GM18868 (cell line): ENCODE measurements at regions not wholly inside any gene's neighbourhood (a gene's known extent, or its start where the extent isn't known, plus 50 kb on each side); places are given as distances from the start of the nearest gene placed in this dataset.

Experiments used
- ATAC-seq: cut with Tn5 transposase; IDR thresholded peaks from one replicate; pipeline ENCODE4 v1.9.1; 2021; ENCODE audit warnings: mild to moderate bottlenecking, moderate library complexity; ENCODE audit not compliant: unreplicated experiment

DNA sequence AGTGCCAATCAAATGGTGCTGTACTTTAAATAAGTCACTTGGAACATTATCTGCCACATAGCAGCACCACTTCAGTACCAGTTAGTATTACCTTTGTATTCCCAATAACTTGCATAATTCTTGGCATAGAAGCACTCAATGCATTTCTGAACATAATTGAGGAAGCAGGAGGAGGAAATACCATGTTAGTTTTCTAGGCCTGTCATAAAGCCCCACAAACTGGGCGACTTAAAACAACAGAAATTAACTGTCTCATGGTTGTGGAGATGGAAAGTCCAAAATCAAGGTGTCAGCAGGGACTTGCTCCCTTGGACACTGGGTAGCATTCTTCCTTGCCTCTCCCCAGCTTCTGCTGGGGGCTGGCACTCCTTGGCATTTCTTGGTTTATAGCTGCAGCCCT is 296.2 kb downstream of the HS3ST1 start:
- no peak for ATAC-seq

DNA sequence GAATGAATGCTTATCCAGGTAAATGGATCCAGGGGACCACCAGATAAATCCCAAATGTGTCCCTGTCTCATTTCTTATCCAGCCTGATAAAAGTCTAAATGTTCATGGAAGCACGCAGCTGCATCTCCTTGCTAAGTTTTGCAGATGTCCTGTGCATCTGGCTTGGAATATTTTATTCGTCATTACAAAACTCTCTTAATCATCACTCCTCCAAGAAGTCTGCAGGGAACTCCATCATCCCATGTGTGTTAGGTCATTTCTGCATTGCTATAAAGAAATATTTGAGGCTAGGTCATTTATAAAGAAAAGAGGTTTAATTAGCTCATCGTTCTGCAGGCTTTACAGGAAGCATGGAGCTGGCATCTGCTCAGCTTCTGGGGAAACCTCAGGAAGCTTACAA is 297.2 kb downstream of the HS3ST1 start:
- no peak for ATAC-seq

DNA sequence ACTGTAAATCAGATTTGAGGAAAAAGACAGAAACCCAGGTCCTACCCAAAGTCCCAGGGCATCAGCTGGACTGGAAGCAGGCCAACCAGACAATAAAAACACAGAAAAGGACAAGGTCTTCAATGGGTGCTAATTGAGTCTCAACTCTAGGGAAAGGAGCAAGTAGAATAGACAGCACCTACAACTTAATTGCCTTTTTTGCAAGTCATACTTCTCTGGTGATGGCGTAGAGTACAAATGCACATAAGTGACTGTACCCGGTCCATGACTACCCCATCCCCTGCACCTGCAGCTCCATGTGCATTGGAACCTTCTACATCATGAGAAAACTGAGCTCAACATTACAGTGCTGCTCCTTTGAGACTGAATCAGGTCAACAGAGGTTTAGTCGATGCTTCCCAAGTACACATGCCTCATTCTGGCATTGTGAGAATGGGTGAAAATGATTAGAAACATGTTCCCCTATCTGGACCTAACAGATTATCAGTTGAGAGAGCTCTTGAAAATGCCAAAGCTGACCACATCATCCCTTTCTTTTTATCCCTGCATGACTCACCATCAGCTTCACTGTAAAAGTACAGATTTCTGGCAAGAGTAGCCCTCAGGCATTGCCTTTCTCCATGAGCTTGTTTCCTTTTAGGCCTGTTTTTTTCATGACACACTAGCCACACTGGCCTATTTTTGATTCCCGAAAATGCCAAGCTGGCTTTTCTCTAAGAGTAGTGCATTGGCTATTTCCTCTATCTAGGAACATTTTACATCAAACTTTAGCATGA is 298.3 kb downstream of the HS3ST1 start:
- no peak for ATAC-seq

DNA sequence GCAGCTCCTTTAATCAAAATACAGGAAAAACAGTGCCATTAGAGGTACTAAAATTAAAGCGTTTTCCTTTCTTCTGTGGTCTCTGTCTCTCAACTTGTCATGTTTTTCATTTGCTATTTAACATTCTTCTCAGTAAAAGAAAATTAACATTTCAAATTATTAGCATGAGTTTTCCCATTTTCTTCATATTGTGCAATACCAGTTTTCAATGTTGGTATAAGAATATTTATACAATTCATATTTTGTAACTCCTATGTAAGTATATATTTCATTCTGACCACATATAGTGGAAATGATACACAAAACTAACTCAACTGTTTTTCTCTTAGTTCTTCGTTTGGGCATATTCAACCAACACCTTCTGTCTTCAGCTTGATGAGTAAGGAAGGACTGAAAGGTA is 308.3 kb downstream of the HS3ST1 start:
- ATAC-seq, result no peak

DNA sequence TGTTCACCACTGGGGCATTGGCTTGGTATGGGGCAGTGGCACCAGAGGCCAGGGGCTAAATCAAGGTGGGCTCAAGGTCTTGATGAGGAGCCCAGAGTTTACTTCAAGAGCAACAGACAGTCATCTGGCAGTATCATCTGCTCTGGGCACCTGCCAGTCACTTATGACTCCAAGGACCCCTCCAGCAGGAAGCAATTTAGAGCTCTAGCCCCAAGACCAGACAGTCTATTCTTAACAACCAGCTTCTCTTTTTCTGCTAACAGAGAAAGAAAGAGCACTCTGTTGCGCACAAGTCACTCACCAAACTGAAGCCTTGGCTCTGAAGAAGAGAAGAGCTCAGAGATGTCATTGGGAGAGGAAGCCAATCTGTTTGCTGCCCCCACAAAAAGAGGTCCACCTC is 309.2 kb downstream of the HS3ST1 start:
- ATAC-seq, result no peak

DNA sequence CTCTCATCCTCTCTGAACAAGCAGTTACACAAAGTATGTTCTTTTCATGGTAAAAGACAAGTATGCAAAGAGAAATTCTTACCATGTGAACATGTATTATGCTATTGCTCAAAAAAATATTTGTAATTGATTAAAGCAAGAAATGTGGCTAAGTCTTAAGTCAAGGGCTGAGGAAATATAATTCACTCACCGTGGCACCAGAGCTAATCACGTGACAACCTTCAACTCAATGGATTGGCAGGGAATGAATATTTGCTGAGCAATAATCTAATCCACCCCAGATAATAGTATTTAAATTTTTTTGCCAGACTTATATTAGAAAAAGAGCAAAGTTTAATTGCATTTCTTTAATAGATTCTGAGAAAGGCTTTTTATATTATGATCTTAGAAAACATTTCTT is 310.2 kb downstream of the HS3ST1 start:
- ATAC-seq, result no peak

DNA sequence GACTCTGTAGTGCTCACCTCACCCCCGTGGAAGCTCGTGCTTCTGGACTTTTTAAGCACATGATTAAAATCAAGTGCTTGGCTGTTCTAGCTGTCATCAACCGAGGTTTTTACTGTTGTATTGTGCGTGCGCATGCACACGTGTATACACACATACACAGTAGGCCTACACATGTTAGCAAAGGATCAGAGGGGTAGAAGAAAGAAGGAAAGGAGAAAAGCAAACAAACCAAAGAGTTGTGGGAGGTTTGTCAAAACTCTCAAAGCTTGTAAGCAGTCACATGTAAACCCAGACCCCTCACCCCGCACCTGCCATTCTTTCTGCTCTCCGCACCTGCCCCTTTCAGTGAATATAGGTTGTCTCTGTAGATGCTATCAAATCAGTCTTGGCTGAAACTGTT is 311.8 kb downstream of the HS3ST1 start:
- no peak for ATAC-seq

DNA sequence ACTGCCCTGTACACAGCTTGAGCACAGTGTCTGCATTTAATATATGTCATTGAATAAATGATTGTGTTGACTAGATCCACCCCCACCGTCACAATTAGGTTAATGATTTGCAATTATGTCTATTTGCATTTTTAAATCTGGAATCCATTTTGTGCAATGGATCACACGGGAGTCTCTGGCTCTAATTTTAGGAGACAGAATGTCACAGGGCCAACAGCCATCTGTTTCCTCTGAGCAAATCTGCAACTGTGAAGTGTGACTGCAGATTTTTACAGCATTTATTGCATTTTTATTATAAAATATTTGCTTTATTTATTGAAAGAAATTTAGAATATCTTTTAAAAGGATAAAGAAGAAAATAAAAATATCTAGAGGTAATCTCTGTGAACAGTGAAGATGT is 316.8 kb downstream of the HS3ST1 start:
- no peak for ATAC-seq

DNA sequence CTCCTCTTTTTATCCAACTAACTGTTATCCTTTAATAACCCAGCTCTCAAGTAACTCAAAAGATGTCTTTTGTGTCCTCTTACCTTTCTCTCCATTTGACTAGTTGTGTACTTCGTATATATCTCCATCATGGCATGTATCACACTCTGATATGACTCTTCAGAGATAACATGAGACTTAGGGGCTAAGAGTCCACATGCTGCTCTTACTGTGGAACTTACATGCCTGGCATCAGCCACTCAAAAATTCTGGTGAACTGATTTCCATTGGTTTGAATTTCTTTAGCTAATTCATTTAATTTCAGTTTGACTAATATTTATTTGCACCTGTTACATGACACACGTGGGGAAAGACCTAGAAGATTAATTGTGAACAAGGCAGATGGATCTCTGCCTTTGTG is 317.3 kb downstream of the HS3ST1 start:
- no peak for ATAC-seq

DNA sequence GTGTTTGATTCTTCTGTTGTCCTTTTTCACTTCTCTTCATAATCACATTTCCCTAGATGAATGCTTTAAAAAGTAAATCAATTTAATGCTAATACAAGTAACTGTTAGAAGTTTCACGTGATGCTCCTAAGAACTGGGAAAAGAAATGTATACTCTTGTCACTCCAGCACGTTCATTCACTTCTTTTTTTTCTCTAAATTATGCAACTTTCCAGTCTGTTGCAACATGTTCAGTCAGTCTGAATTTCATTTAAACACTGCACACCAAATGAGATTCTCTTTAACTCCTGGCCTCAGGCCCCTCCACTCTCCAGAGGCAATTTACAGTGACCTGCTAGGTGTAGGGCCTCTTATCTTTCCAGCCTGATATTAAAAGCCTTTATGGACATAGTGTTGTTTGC is 321.9 kb downstream of the HS3ST1 start:
- no peak for ATAC-seq

DNA sequence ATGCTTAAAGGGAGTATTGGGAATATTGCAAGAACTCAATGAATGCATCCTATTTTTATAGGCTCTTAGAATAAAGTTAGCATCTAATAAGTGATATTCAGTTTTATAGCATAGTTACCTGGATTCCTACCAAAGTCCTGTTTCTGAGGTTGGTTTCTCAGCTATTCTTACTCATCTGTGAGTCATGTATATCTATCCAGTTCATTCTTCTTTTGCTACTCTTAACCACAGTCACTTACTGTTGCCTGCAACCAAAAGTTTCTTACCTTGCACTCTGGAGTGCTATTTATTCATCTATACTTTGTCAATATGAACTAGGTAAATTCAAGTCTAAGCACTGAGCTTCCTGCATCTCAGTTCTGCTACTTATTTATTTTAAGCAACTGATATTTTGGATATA is 322.5 kb downstream of the HS3ST1 start:
- ATAC-seq, result peak; percentile 95

DNA sequence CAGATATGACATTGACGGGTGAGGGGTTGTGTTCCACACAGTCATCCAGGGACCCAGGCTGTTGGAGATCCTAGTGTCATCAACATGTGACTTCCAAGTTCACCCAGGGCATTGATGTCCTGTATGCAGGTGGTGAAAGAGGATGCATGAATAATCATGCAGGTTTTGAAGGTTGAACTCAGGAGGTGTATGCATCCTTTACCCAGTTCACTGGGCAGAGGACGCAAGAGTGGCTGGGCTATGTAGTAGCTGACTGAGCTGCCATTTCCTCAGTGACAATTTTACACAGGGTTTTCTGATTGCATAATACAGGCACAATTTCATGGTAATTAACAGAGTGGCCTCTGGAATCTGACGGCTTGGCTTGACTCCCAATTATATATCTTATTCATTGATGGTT is 323.0 kb downstream of the HS3ST1 start:
- ATAC-seq, result no peak

DNA sequence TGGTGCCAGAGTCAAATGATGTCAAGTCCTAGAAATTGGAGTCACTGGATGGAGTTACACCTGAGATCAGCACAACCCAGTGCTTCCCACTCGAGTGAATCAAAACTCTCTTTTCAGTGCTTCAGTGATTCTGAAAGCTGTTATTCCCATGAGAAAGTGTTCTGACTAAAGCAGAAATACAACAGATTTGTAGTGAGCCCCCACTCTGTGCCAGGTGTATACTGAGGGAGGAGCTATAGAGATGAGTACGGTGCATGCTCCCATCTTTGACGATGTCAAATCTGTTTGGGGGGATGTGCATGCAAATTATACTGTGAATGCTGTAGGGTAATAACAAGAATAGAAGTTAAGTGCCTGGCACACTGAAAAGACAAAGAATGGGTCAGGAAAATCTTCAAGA is 330.2 kb downstream of the HS3ST1 start:
- ATAC-seq, result peak; percentile 46

DNA sequence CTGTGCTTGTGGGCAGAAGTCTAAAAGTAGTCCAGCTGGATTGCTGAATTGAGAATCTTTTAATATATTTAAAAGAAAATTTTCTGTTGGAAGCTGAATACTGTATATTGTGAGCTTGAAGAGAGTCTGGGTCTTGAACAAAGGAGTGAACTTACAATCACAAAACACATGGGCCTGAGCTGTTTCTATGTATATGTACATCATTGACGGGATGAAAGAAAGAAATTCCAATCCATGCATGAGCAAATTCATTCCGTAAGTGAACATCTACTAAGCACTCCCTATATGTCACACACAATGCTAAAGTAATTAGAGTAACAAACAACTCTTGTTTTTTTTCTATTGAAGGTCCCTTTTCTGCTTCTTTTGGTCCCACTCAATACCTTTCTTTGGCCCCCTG is 331.0 kb downstream of the HS3ST1 start:
- no peak for ATAC-seq

DNA sequence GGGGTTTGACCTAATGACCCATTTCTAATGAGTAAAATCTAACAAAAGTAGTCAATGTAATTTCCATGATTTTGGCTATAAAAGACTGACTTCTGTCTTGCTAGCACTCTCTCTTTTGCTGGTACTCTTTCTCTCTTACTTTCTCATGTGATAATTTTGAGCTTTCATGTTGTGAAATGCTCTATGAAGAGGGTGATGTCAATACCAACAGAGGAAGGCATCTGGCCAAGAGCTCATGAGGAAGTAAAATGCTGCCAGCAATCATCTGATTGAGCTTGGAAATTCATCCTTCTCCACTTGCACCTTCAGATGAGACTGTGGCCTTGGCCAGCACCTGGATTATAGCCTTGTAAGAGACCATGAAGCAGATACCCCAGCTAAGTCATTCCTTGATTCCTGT is 347.7 kb downstream of the HS3ST1 start:
- no peak for ATAC-seq

DNA sequence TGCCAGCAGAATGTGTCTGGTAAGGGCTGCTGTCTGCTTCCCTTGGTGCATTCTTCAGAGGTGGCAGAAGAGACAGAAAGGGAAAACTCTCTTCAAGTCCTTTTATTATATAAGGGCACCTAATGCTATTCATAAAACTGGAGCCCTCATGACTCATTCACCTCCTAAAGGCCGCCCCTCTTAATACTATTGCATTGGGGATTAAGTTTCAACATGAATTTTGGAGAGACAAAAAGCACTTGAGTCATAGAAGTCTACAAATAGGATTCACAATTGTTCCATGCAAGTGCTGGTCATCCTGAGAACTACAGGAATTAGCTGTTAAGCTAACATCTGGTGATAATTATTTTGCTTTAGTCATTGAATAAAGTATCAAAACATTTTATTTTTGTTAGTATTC is 349.5 kb downstream of the HS3ST1 start:
- no peak for ATAC-seq

DNA sequence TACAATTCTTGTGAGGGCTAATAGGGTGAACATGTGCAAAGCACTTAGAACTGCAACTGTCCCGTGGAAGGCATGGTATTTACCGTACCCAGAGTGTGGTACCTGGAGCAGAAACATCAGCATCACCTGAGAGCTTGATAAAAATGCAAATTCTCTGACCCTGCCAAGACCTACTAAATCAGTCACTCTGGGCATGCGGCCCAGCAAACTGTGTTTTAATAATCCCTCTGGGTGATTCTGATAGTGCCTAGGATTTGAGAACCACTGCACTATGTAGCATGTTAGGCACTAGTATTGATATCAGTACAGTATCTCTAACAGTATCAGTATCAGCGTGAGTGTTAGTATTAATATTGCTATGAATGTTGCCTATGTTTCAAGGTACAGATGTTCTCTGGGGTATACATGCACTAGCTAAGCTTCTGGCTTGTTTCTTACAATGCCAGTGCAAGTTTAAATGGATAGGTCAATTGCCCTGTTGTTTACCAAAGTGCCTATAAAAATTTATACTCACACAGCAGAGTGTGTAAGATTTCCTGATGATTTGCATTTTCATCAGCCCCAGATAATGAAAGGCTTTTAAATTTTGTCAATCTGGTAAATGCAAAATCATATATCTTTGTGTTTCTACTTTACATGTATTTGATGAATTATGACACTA is 354.0 kb downstream of the HS3ST1 start:
- no peak for ATAC-seq

DNA sequence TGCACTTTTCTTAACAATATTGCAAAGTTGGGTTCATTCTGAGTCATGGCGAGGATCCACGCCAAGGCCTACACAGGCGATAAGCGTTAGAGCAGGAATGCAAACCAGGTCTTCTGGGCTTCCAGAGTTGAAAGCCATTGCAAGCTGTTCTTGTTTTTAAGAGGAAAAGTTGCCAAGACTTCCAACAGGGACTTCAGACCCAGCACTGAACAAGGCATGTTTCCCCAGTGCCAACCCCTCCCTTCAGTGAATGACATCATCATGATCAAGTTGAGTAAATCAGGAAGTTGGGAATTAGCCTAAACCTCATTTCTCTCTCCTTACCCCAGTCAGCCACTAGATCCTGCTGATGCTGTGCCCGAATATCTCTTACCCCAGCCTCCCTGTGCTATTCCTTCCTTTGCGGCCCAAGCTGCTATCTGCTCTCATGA is 355.1 kb downstream of the HS3ST1 start:
- no peak for ATAC-seq

DNA sequence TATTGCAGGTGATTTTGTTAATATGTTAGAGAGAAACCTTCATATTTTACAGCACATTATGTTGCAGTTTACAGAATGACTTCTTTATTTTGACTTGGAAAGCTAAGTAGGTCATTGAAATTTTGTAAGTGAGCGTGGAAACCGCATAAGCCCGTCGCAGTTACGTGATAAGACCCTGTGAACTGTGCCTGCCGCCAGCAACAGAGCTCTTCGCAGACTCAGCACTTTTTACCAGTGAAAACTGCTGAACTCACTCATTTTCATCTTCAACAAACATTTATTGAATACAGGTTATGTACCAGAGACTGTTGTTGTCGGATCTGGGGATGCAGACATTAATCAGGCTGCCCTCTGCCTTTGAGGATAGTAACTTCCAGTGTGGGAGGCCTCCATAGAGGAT is 355.7 kb downstream of the HS3ST1 start:
- no peak for ATAC-seq

DNA sequence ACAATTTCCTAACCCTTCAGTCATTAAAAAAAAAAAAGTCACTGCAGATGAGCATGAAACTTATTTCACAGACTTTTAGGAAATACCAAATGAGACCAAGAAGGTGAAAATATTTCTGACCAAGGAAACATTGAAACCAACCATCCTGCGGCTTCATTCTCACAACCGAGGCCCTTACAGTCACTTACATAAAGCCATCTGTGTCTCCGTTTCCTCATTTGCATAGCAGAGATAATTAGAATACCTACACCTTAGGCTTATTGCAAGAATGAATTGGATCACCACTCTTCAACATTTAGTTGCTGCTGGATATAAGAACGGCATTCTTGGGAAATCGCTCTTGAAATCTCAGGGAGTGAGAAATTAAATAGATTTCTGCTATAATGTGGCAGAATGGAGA is 356.2 kb downstream of the HS3ST1 start:
- no peak for ATAC-seq

DNA sequence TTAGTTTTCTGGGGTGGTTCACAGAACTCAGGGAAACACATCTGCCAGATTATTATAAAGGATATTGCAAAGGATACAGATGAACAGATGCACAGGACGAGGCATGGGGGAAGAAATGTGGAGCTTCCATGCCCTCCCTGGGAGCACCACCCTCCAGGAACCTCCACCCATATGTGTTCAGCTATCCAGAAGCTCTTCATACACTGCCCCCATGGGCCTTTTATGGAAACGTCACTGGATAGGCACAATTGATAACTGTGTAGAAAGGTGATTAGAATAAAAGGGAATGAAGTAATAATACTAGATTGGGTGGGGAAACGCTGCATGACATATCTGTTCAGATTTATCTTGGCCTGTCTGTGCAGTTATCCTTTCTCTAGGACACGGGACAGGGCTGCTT is 357.9 kb downstream of the HS3ST1 start:
- ATAC-seq, result no peak

DNA sequence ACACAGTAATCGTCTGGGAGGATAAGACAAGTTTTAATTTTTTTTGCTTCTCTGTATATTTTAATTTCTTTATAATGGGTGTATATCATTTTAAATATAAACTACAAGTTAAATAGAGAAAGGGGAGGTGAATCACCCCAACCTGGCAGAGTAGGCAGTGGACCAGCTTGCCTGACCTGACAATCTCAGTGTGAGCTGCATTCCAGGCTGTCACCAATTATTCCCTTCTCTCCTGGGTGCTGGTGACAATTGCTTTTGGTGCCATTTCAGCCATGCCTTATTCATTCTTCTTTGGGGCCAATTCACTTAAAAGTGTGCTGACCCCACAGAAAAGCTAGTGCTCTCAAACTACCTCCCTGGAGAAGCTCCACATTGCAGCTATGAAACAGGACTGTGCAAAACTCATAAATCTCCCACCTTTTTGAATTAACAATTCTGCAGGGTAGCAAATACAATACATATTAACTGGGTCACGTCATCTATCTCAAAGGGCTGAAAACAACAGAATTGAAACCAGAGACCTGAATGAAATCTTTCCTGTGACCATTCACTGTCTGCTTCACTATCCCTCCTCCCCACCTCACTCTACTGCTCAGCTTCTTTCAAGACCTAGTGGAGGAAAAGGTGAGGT is 359.0 kb downstream of the HS3ST1 start:
- no peak for ATAC-seq
